Sigmoid colon (tissue), 6 donors: ENCODE measurements at regions not wholly inside any gene's neighbourhood (a gene's known extent, or its start where the extent isn't known, plus 50 kb on each side); places are given as distances from the start of the nearest gene placed in this dataset.

Experiments used
- DNase-seq: peaks from one replicate; pipeline ENCODE4 v3.0.0-alpha.2; 2019
- H3K27ac ChIP-seq, 4 donors: fragments of 200-600 bp; sonication (generic); one replicate each; pipeline ENCODE4 v1.5.1; 2016 to 2019; ENCODE audit warnings: mild to moderate bottlenecking in 1 of 4
- H3K27me3 ChIP-seq, 3 donors: fragments of 200-600 bp; sonication (generic); one replicate each; pipeline ENCODE4 v1.5.1; 2019; ENCODE audit warnings: mild to moderate bottlenecking in 1 of 3
- H3K36me3 ChIP-seq, 4 donors: fragments of 200-600 bp; sonication (generic); one replicate each; pipeline ENCODE4 v1.5.1; 2016 to 2019
- H3K4me1 ChIP-seq, 4 donors: fragments of 200-600 bp; sonication (generic); one replicate each; pipeline ENCODE4 v1.5.1; 2017 to 2019
- H3K4me3 ChIP-seq, 4 donors: fragments of 200-600 bp; sonication (generic); one replicate each; pipeline ENCODE4 v1.5.1; 2017 to 2019; ENCODE audit warnings: mild to moderate bottlenecking in 2 of 4, moderate library complexity in 1 of 4
- H3K9me3 ChIP-seq, 4 donors: fragments of 200-600 bp in 3 of 4; sonication (generic) in 3 of 4; one replicate each; pipeline versions ENCODE4 v1.5.1 to v1.6.1; 2013 to 2019
- EP300 ChIP-seq, 4 donors: sonication (generic); formaldehyde crosslinking; IDR thresholded peaks; one replicate each; pipeline ENCODE4 v1.6.1; 2017; ENCODE audit warnings: antibody characterized with exemption in 4 of 4
- POLR2A ChIP-seq, 2 donors: fragments of 450-650 bp; IDR thresholded peaks; one replicate each; pipeline ENCODE4 v1.6.1; 2016; ENCODE audit warnings: antibody characterized with exemption in 2 of 2, mild to moderate bottlenecking in 2 of 2, moderate library complexity in 2 of 2
- POLR2AphosphoS5 ChIP-seq, 4 donors: sonication (generic); formaldehyde crosslinking; IDR thresholded peaks; one replicate each; pipeline ENCODE4 v1.6.1; 2017; ENCODE audit warnings: antibody characterized with exemption in 4 of 4
- WGBS, 2 donors: extraction: QIAGEN DNeasy Blood & Tissue Kit; methylation state at CpG; one replicate each; pipeline ENCODE4 v1.1.7; 2013; 5-methylcytosine and 5-hydroxymethylcytosine counted together
- intact Hi-C: fragments of 100-400 bp; cut with DNase I; formaldehyde crosslinking; loops from one replicate; pipeline ENCODE4 v1.15.1; 2023
- TF ChIP-seq, protein P1 (sequence below), 4 experiments: fragments of 450-650 bp in 3 of 4; fragments of 200-600 bp in 1 of 4; IDR thresholded peaks; one replicate each; pipeline ENCODE4 v1.5.1; 2016 to 2019; ENCODE audit warnings: antibody characterized with exemption in 4 of 4, mild to moderate bottlenecking in 3 of 4, moderate library complexity in 2 of 4
- donor health status: healthy with polysubstance abuse.
- donor health status: healthy.

DNA sequence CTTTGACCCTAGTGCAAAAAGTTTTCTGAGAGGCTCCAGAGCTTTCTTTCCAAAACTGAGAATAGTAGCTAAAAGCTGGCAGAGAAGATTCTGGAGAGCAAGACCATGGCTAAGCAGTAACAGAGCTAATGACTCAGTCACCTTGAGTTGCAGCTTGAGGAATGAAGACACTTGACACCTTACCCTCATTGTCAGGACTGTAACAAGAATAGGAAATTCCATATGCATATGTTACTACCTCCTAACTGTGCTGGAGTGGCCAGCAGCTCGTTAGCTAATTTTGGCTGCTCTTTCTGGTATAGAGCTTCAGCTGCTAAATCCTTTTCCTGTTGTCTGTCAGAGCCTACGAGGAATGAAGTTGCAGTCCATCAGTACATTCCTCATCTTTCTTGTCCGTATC is 68.6 kb upstream of the LHCGR start:
- no peaks in the 10 kb centered on the region for H3K9me3 ChIP-seq
- WGBS, 2 donors, result 70 to 76% methylated on average over 3 of the region's 3 CpGs
- H3K36me3 ChIP-seq, result no peaks in the 10 kb centered on the region
- intact Hi-C loops, result no loop called here
- no peak for DNase-seq
- no peaks in the 10 kb centered on the region for H3K27me3 ChIP-seq
- no peak overlapping the region for H3K4me3 ChIP-seq
- no peak for TF ChIP-seq POLR2A (IDR thresholded peaks at IDR 0.05)
- TF ChIP-seq, protein P1, sequence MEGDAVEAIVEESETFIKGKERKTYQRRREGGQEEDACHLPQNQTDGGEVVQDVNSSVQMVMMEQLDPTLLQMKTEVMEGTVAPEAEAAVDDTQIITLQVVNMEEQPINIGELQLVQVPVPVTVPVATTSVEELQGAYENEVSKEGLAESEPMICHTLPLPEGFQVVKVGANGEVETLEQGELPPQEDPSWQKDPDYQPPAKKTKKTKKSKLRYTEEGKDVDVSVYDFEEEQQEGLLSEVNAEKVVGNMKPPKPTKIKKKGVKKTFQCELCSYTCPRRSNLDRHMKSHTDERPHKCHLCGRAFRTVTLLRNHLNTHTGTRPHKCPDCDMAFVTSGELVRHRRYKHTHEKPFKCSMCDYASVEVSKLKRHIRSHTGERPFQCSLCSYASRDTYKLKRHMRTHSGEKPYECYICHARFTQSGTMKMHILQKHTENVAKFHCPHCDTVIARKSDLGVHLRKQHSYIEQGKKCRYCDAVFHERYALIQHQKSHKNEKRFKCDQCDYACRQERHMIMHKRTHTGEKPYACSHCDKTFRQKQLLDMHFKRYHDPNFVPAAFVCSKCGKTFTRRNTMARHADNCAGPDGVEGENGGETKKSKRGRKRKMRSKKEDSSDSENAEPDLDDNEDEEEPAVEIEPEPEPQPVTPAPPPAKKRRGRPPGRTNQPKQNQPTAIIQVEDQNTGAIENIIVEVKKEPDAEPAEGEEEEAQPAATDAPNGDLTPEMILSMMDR (IDR thresholded peaks at IDR 0.05), result no peak
- no peak for TF ChIP-seq EP300 (IDR thresholded peaks at IDR 0.05)
- no peak for TF ChIP-seq POLR2AphosphoS5 (IDR thresholded peaks at IDR 0.05)
- H3K27ac ChIP-seq, result no peak overlapping the region
- no peaks in the 10 kb centered on the region for H3K4me1 ChIP-seq

GRCh38 chr2:48819206-48819735 is 63.7 kb upstream of the LHCGR start:
- no peak overlapping the region for H3K4me3 ChIP-seq
- no peaks in the 10 kb centered on the region for H3K27me3 ChIP-seq
- no peak for DNase-seq
- H3K36me3 ChIP-seq, result no peaks in the 10 kb centered on the region
- H3K9me3 ChIP-seq, result no peaks in the 10 kb centered on the region
- intact Hi-C loops, result no loop called here
- no peaks in the 10 kb centered on the region for H3K4me1 ChIP-seq
- TF ChIP-seq POLR2AphosphoS5 (IDR thresholded peaks at IDR 0.05), result no peak
- TF ChIP-seq, protein P1 (IDR thresholded peaks at IDR 0.05), result no peak
- no peak for TF ChIP-seq EP300 (IDR thresholded peaks at IDR 0.05)
- TF ChIP-seq POLR2A (IDR thresholded peaks at IDR 0.05), result no peak
- H3K27ac ChIP-seq, result no peak overlapping the region
- WGBS, 2 donors, result 16 to 59% methylated on average over 2 of the region's 2 CpGs

GRCh38 chr2:48817355-48817754 is 61.8 kb upstream of the LHCGR start:
- no peaks in the 10 kb centered on the region for H3K4me1 ChIP-seq
- no peak for DNase-seq
- no peaks in the 10 kb centered on the region for H3K36me3 ChIP-seq
- no peaks in the 10 kb centered on the region for H3K9me3 ChIP-seq
- H3K27me3 ChIP-seq, result no peaks in the 10 kb centered on the region
- H3K4me3 ChIP-seq, result no peak overlapping the region
- no peak overlapping the region for H3K27ac ChIP-seq
- TF ChIP-seq POLR2A (IDR thresholded peaks at IDR 0.05) (no peak), EP300 (IDR thresholded peaks at IDR 0.05) (no peak)
- TF ChIP-seq, protein P1 (IDR thresholded peaks at IDR 0.05), result no peak
- intact Hi-C loops, result no loop called here
- 14 to 52% methylated on average over 1 of the region's 1 CpG for WGBS, 2 donors

- no peaks in the 10 kb centered on the region for H3K9me3 ChIP-seq
- intact Hi-C loops, result no loop called here
- no peaks in the 10 kb centered on the region for H3K27me3 ChIP-seq
- no peak overlapping the region for H3K27ac ChIP-seq
- 41 to 68% methylated on average over 1 of the region's 1 CpG for WGBS, 2 donors
- no peak overlapping the region for H3K4me3 ChIP-seq
- no peak for DNase-seq
- H3K4me1 ChIP-seq, result no peaks in the 10 kb centered on the region
- H3K36me3 ChIP-seq, result no peaks in the 10 kb centered on the region
- TF ChIP-seq EP300 (IDR thresholded peaks at IDR 0.05) (no peak), POLR2A (IDR thresholded peaks at IDR 0.05) (no peak), POLR2AphosphoS5 (IDR thresholded peaks at IDR 0.05) (no peak)
- TF ChIP-seq, protein P1 (IDR thresholded peaks at IDR 0.05), result no peak
Measured at GRCh38 chr2:48812416-48812815, 56.9 kb upstream of the LHCGR start.

GRCh38 chr2:48808311-48808710 is 52.8 kb upstream of the LHCGR start:
- Histone ChIP-seq H3K27ac (no peak overlapping the region), H3K4me3 (no peak overlapping the region), H3K9me3 (no peaks in the 10 kb centered on the region), H3K36me3 (no peaks in the 10 kb centered on the region), H3K27me3 (no peaks in the 10 kb centered on the region), H3K4me1 (no peaks in the 10 kb centered on the region)
- intact Hi-C loops, result no loop called here
- WGBS, 2 donors, result 77 to 91% methylated on average over 1 of the region's 1 CpG
- TF ChIP-seq POLR2AphosphoS5 (IDR thresholded peaks at IDR 0.05), result no peak
- TF ChIP-seq, protein P1 (IDR thresholded peaks at IDR 0.05), result no peak
- no peak for TF ChIP-seq EP300 (IDR thresholded peaks at IDR 0.05)
- no peak for TF ChIP-seq POLR2A (IDR thresholded peaks at IDR 0.05)
- no peak for DNase-seq
